T-helper 1 cell treated with Interleukin-12 subunit alpha and Interleukin-12 subunit beta and Interleukin-4 antibody, amounts not matched to agents 30 μg/mL and 1 μg/mL, for 36 hours (primary cell): ENCODE measurements at regions not wholly inside any gene's neighbourhood (a gene's known extent, or its start where the extent isn't known, plus 50 kb on each side); places are given as distances from the start of the nearest gene placed in this dataset.

Source experiments
- H3K27ac Mint-ChIP-seq: one replicate; pipeline ENCODE4 v1.8.0; 2021; ENCODE audit warnings: mild to moderate bottlenecking, mixed read lengths
- H3K27me3 Mint-ChIP-seq: one replicate; pipeline ENCODE4 v1.8.0; 2021; ENCODE audit warnings: low read depth, mixed read lengths
- H3K36me3 Mint-ChIP-seq: one replicate; pipeline ENCODE4 v1.8.0; 2021; ENCODE audit warnings: low read depth, mixed read lengths
- H3K4me1 Mint-ChIP-seq: one replicate; pipeline ENCODE4 v1.8.0; 2021; ENCODE audit warnings: low read depth, mixed read lengths
- H3K4me3 Mint-ChIP-seq: one replicate; pipeline ENCODE4 v1.8.0; 2021; ENCODE audit warnings: mild to moderate bottlenecking, moderate library complexity, mixed read lengths
- H3K9me3 Mint-ChIP-seq: one replicate; pipeline ENCODE4 v1.8.0; 2021; ENCODE audit warnings: mixed read lengths

- Mint-ChIP-seq H3K9me3 (peaks cover 5% of the 10 kb centered on the region), H3K4me1 (peaks cover 5% of the 10 kb centered on the region), H3K27me3 (peaks cover 17% of the 10 kb centered on the region), H3K36me3 (peaks cover 5% of the 10 kb centered on the region), H3K4me3 (no peak overlapping the region), H3K27ac (no peak overlapping the region)
These were observed 119.2 kb downstream of the ETS2 start for GRCh38 chr21:38924954-38925353.

- peaks cover 22% of the 10 kb centered on the region for H3K27me3 Mint-ChIP-seq
- H3K27ac Mint-ChIP-seq: no peak overlapping the region
- no peaks in the 10 kb centered on the region for H3K36me3 Mint-ChIP-seq
- H3K4me1 Mint-ChIP-seq: peaks cover 5% of the 10 kb centered on the region
- H3K9me3 Mint-ChIP-seq: no peaks in the 10 kb centered on the region
- no peak overlapping the region for H3K4me3 Mint-ChIP-seq
These were observed 117.7 kb downstream of the ETS2 start for GRCh38 chr21:38923429-38923828.

- peaks cover 4% of the 10 kb centered on the region for H3K4me1 Mint-ChIP-seq
- H3K4me3 Mint-ChIP-seq: no peak overlapping the region
- H3K27me3 Mint-ChIP-seq: peaks cover 22% of the 10 kb centered on the region
These were observed 116.9 kb downstream of the ETS2 start for GRCh38 chr21:38922474-38923235.

GRCh38 chr21:38921511-38922251 is 116.0 kb downstream of the ETS2 start:
- H3K4me3 Mint-ChIP-seq: no peak overlapping the region
- H3K27me3 Mint-ChIP-seq: peaks cover 24% of the 10 kb centered on the region
- no peak overlapping the region for H3K27ac Mint-ChIP-seq
- no peaks in the 10 kb centered on the region for H3K36me3 Mint-ChIP-seq
- H3K9me3 Mint-ChIP-seq: no peaks in the 10 kb centered on the region
- peaks cover 3% of the 10 kb centered on the region for H3K4me1 Mint-ChIP-seq

More at GRCh38 chr21:38922474-38923235, 116.9 kb downstream of the ETS2 start:
- no peaks in the 10 kb centered on the region for H3K9me3 Mint-ChIP-seq
- H3K27ac Mint-ChIP-seq: no peak overlapping the region
- H3K36me3 Mint-ChIP-seq: no peaks in the 10 kb centered on the region

- Mint-ChIP-seq H3K36me3 (no peaks in the 10 kb centered on the region), H3K9me3 (no peaks in the 10 kb centered on the region), H3K27me3 (peaks cover 31% of the 10 kb centered on the region), H3K4me1 (peaks cover under 1% of the 10 kb centered on the region), H3K4me3 (no peak overlapping the region), H3K27ac (no peak overlapping the region)
These were observed 115.1 kb downstream of the ETS2 start for GRCh38 chr21:38920631-38921398.

GRCh38 chr21:38918607-38919346 is 113.0 kb downstream of the ETS2 start:
- H3K27me3 Mint-ChIP-seq: peaks cover 31% of the 10 kb centered on the region
- H3K4me3 Mint-ChIP-seq: no peak overlapping the region
- no peaks in the 10 kb centered on the region for H3K4me1 Mint-ChIP-seq
- no peaks in the 10 kb centered on the region for H3K36me3 Mint-ChIP-seq
- H3K27ac Mint-ChIP-seq: no peak overlapping the region
- H3K9me3 Mint-ChIP-seq: no peaks in the 10 kb centered on the region

GRCh38 chr21:38917043-38917774 is 111.5 kb downstream of the ETS2 start:
- Mint-ChIP-seq H3K27me3 (peaks cover 25% of the 10 kb centered on the region), H3K9me3 (no peaks in the 10 kb centered on the region), H3K36me3 (no peaks in the 10 kb centered on the region), H3K4me1 (no peaks in the 10 kb centered on the region), H3K27ac (no peak overlapping the region), H3K4me3 (no peak overlapping the region)

- Mint-ChIP-seq H3K9me3 (no peaks in the 10 kb centered on the region), H3K27me3 (peaks cover 19% of the 10 kb centered on the region), H3K4me3 (no peak overlapping the region), H3K36me3 (no peaks in the 10 kb centered on the region), H3K4me1 (no peaks in the 10 kb centered on the region), H3K27ac (no peak overlapping the region)
These were observed 110.7 kb downstream of the ETS2 start for GRCh38 chr21:38916214-38916964.

- Mint-ChIP-seq H3K4me3 (no peak overlapping the region), H3K27me3 (peaks cover 14% of the 10 kb centered on the region), H3K27ac (no peak overlapping the region), H3K4me1 (no peaks in the 10 kb centered on the region), H3K36me3 (no peaks in the 10 kb centered on the region), H3K9me3 (no peaks in the 10 kb centered on the region)
These were observed 109.8 kb downstream of the ETS2 start for GRCh38 chr21:38915546-38915945.

GRCh38 chr21:38914528-38915293 is 109.0 kb downstream of the ETS2 start:
- Mint-ChIP-seq H3K36me3 (no peaks in the 10 kb centered on the region), H3K9me3 (no peaks in the 10 kb centered on the region), H3K27ac (no peak overlapping the region), H3K27me3 (peaks cover 12% of the 10 kb centered on the region), H3K4me3 (no peak overlapping the region), H3K4me1 (no peaks in the 10 kb centered on the region)

- Mint-ChIP-seq H3K27ac (no peak overlapping the region), H3K4me1 (no peaks in the 10 kb centered on the region), H3K36me3 (no peaks in the 10 kb centered on the region), H3K27me3 (peaks cover 9% of the 10 kb centered on the region), H3K9me3 (no peaks in the 10 kb centered on the region), H3K4me3 (no peak overlapping the region)
These were observed 108.3 kb downstream of the ETS2 start for GRCh38 chr21:38913893-38914527.

GRCh38 chr21:38913120-38913892 is 107.6 kb downstream of the ETS2 start:
- Mint-ChIP-seq H3K27me3 (peaks cover 9% of the 10 kb centered on the region), H3K36me3 (no peaks in the 10 kb centered on the region), H3K4me3 (no peak overlapping the region), H3K9me3 (no peaks in the 10 kb centered on the region), H3K27ac (no peak overlapping the region), H3K4me1 (no peaks in the 10 kb centered on the region)
